Right lobe of liver (tissue), 4 donors: ENCODE measurements at regions not wholly inside any gene's neighbourhood (a gene's known extent, or its start where the extent isn't known, plus 50 kb on each side); places are given as distances from the start of the nearest gene placed in this dataset.

Experiments
- POLR2A ChIP-seq: fragments of 450-650 bp; IDR thresholded peaks from one replicate; pipeline ENCODE4 v1.6.1; 2017; ENCODE audit warnings: antibody characterized with exemption, mild to moderate bottlenecking
- TF ChIP-seq, protein P1 (sequence below), 4 donors: fragments of 200-600 bp in 3 of 4; fragments of 450-650 bp in 1 of 4; IDR thresholded peaks; one replicate each; pipeline versions ENCODE4 v1.5.1 to v1.8.0; 2016 to 2022; ENCODE audit warnings: antibody characterized with exemption in 4 of 4, mild to moderate bottlenecking in 2 of 4
- donor health status: DM: no; HTN: no; CAD: no.
- donor health status: DM: no; HTN: no; CAD: no.
- donor health status: DM: no; HTN: yes; CAD: no.

DNA sequence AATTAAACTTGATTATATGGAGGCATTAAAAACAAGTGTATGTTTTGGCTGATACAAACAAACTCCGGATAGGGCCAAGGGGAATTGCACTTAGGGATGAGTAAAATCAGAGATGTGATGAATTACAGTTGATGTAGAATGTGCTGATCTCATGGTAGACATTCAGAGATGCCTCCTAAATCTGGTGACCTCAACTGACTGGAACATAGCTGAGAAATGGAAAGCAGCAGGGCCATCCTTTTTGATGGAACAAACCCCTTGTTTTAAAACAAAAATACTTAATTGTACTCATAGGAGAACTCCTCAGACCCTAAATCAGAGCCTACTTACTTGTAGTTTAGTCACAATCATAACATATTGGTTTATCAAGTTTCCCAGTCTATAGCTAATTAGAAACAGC, 122.8 kb downstream of the C12orf75 start:
- TF ChIP-seq, protein P1, sequence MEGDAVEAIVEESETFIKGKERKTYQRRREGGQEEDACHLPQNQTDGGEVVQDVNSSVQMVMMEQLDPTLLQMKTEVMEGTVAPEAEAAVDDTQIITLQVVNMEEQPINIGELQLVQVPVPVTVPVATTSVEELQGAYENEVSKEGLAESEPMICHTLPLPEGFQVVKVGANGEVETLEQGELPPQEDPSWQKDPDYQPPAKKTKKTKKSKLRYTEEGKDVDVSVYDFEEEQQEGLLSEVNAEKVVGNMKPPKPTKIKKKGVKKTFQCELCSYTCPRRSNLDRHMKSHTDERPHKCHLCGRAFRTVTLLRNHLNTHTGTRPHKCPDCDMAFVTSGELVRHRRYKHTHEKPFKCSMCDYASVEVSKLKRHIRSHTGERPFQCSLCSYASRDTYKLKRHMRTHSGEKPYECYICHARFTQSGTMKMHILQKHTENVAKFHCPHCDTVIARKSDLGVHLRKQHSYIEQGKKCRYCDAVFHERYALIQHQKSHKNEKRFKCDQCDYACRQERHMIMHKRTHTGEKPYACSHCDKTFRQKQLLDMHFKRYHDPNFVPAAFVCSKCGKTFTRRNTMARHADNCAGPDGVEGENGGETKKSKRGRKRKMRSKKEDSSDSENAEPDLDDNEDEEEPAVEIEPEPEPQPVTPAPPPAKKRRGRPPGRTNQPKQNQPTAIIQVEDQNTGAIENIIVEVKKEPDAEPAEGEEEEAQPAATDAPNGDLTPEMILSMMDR (IDR thresholded peaks at IDR 0.05), result no peak
- no peak for TF ChIP-seq POLR2A
